ENCODE measurements at regions not wholly inside any gene's neighbourhood (a gene's known extent, or its start where the extent isn't known, plus 50 kb on each side); places are given as distances from the start of the nearest gene placed in this dataset.

DNA sequence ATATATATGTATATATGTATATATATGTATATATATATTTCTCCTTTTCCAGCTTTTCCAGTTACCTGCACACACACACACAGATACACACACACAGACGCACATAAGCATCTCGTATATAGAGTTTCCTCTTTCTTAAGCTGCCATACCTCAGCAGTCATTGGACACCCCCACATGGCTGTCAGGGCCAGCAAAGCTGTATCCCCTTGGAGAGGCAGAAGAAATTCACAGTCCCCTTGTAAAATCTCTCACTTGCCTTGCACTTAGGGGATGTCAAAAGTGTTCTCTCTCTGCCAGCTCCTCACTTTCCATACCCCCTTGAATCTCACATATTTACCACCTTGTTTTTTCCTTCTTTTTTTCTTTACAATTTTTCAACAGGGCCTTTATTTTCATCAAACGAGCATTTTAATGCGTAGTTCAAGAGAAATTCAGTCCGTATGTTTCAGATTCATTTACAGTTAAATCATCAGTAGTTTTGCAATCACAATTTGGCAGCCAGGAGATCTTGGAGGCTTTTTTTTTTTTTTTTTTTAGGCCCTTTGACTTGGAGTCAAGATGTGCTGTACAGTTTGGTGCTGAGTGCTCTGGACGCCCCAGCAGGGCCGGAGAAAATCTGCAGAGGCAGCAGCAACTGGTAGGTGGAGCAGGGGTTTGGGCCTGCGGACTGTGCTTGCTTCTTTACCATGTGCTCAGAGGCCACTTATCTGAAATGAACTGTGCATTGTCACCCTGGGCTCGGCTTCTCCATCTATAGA, 244.9 kb upstream of the KLF4 start:
- DNase-seq = peak; percentile 93

- no peak for DNase-seq
These were observed 243.9 kb upstream of the KLF4 start for GRCh38 chr9:107733523-107733894.

DNA sequence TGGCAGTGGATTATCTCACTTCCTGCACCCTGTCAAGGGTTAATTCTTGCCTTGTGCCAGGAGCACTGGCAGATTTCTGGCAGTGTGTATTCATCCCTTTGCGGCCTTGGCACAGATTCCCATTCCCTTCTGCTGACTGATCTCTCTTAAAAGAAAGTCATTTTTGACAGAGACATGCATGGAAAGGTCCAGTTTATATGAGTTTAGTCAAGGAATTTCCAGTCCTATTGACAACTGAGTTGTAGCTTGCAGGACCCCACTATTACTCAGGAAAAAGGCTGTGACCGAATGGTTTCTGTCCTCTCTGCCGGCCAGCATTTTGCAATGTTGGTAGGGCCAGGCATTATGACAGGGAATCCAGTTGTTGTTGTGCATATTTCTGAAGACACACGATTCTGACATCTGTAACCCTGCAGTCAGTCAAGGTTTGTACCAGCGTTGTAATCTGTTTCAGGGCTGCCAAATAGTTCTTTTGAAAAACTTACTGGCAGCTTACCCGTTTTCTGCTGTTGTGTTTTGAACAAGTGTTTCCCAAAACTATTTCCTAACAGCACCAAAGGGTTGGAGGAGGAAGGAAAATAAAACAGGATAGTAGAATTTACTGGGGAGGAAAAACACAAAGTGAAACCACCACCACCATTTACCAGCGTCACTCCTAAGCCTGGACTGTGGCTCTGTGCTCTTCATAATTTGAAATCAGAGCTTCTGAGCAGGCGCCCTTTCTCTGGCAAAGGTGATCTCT, 243.4 kb upstream of the KLF4 start:
- peak; percentile 69 for DNase-seq

DNA sequence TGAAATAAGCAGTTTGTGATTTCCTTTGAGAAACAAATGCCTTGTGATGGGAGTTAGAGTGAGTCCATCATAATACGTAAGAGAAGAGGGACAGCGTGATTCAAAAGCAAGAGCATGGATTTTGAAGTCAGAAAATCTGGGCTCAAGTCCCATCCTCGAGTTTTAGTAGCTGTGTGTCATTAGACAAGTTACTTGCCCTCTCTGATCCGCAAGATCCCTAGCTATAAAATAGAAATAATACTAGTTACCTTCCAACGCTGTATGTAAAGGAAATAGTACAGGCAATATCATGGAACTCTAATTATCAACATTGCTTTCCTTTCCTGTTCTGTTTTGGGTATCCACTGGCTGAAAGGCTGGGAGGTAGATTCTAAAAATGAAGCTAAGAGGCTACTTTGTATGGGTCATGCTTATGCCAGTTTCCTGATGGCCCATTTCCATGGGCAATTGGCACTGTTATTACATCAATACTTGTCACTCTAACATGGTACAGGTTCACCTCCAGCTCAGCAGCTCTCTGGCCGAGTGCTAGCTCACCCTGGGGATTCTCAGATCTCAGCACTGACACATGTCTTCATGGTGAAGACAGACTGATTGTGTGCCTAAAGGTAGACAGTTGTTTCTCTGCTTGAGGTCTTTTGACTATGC, 241.7 kb upstream of the KLF4 start:
- DNase-seq = no peak

DNA sequence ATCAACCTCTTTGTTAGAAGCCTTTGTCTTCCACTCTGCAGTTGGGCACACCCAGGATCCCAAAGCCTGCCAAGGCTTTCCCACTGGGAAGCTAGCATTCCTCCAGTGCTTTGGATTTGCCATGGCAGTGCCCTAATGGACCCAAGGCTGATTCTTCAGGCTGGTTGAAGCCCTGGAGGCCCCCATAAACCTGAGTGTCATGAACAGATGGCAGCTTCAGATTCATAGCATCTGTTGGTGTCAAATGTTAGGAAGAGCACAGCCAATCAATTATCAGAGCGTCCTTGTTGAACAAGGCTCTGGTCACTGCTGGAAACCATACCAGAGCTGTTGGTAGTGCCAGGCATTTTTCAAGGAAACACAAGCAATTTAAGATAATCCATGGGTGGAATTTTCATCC, 241.1 kb upstream of the KLF4 start:
- DNase-seq = no peak

- DNase-seq = no peak
These were observed 237.7 kb upstream of the KLF4 start for GRCh38 chr9:107727086-107727780.

DNA sequence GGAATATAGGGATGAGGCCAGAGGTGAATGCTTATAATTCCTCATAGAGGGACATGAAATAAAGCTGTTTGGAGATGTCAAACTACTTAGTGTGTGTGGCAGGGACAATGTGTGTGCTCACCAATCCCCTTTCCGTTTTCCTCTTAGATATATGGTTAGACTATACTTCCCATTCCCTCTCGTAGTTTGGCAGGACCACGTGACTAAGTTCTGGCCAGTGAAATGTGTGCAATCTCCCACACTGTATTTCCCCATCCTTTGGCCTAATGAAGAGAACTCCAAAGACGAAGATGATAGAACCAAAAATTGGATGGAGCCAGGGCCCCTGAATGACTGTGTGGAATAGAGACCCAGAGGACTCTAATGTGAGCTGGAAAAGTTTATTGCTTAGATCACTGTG, 233.4 kb upstream of the KLF4 start:
- no peak for DNase-seq

- no peak for DNase-seq
These were observed 232.2 kb upstream of the KLF4 start for GRCh38 chr9:107721705-107722245.

DNA sequence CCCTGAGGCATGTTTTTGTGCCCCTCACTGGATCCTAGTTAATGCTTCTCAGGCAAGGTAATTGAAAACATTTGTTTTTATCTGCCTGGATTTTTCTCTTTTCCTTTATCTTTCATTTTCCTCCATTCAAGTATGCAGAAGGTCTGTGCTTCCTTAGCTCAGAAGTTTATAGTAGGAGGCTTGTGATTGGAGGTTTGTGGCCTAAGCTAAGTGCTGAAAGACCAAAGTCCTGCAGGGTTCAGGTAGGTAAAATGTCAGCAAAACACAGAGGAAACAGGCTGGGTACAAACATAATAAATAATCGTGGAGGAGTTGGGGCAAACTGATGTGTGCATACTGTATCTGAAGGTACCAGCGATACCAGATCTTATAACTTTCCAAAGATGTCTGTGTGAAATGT, 230.9 kb upstream of the KLF4 start:
- DNase-seq = no peak

DNA sequence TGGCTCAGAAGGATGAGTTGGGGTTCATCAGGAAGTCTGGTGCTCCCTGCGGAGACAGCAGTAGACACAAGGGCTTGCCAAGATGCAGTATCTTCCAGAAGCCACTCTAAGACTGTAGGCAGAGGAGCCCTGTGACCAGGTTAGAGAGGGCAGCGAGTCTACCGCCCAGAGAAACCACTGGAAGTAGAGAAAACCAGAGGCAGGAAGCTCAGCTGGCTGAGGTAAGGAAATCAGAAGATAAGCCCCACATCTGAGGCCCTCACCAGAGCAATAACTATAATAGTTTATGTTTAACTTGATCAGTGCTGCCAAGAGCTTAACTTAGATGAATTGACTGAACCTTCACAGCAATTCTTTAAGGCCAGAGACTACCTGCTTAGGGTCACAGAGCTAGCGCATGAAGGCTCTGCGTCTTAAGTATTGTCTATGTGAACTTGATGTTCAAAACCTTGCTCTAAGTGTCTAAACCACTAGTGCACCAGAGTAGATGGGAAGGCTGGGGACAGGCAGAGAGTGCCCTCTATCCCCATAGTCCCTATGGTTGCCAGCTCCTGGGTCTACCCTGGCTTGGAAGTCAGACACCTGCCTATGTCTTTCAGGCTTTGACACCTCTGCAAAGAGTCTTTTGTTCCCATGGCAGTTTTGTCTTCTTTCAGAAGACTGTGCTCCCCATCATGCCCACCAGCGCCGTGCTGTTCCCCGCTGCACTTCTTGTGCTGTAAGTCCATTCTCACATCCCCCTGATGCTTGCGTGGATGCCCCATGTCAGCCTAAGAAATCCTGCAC, 228.2 kb upstream of the KLF4 start:
- no peak for DNase-seq

GRCh38 chr9:107715740-107716139, 226.2 kb upstream of the KLF4 start:
- DNase-seq = no peak

GRCh38 chr9:107713470-107713869, 223.9 kb upstream of the KLF4 start:
- DNase-seq = no peak

DNA sequence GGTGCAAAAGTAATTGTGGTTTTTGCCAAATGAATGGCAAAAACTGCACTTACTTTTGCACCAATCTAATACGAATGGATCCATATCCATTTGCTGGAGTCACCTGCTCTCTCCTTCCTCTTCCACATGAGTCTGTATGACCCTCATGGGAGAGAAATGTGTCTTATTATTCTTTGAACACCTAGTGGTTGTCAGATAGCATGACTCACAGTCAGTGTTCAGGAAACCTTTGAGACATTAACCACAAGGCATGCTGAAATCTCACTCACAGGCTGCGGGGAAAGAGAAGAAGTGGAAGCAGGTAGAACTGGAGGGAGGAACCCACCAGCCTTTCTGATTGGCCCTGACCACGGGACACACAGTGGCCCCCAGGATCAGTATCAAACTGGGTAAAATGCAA, 222.8 kb upstream of the KLF4 start:
- DNase-seq = peak; percentile 64

GRCh38 chr9:107711542-107711941, 222.0 kb upstream of the KLF4 start:
- DNase-seq = peak; percentile 93

DNA sequence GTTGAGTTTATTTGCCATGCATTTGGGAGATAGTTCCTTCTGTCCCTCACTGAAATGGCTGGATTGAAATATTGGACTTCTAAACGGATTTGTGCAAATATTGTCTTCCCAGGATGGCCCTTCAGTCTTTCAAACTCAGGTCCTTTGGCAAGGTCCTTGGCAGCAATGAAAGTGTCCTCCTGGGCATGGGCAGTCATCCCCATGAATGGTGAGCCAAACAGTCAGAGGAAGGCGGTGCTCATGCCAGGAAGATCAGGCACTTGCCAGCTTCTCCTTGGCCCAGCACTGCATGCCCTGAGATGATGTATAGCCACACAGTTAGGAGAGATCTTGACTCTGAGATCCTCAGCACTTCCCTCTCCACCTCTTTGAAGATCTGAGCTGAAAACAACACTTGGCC, 221.4 kb upstream of the KLF4 start:
- no peak for DNase-seq

DNA sequence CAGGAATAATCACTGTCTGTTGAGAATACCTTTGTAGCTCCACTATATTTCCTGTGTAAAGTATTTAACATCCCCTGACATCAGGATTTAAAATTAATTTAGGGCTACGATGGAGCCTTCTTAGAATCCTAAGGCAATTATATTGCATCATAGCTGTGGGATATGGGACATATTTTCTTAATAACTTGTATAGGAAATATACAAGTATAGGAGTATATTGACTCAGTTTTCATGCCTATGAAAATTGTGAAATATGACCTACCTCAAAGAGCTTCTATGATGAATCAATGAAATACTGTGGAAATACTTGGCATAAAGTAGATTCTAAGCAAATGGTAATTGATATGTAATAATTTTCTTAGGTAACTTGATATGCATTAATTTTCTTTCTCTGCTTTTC, 221.0 kb upstream of the KLF4 start:
- DNase-seq = peak; percentile 58

GRCh38 chr9:107708791-107709190, 219.2 kb upstream of the KLF4 start:
- no peak for DNase-seq

DNA sequence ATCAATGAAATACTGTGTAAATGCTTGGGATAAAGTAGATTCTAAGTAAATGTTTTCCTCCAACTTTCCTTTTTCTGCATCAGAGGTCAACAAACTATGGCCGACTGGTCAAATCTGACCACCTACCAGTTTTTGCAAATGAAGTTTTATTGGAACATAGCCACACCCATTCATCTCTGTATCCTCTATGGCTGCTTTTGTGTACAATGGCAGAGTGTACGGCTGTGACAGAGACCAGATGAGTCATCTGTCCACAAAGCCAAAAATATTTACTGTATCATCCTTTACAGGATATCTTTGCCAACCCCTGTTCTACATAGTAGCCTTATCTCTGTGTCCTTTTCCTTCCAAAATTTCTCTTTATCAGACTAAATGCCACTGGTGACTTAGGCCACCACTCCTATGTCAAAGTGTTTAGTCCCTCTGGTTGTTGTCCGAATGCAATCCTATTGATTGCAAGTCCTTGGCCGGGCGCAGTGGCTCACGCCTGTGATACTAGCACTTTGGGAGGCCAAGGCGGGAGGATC, 218.4 kb upstream of the KLF4 start:
- DNase-seq = peak; percentile 54

DNA sequence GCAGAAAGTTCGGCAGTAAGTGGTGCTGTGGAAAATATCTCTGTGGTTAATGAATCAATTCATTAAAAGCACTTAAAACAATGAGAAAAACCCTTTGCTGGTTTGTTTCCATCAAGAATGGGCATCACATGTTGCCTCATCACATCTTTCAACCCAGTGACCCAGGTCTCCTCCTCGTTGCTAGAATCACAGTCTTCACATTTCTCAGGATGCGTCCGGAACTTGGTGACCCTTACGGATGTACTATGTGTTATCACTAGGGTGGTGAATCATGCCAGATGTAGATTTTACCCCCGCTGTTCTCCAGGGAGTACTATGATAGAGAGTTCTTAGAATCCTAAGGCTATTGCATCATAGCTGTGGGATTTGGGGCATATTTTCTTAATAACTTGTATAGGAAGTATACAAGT, 217.9 kb upstream of the KLF4 start:
- DNase-seq = peak; percentile 93

DNA sequence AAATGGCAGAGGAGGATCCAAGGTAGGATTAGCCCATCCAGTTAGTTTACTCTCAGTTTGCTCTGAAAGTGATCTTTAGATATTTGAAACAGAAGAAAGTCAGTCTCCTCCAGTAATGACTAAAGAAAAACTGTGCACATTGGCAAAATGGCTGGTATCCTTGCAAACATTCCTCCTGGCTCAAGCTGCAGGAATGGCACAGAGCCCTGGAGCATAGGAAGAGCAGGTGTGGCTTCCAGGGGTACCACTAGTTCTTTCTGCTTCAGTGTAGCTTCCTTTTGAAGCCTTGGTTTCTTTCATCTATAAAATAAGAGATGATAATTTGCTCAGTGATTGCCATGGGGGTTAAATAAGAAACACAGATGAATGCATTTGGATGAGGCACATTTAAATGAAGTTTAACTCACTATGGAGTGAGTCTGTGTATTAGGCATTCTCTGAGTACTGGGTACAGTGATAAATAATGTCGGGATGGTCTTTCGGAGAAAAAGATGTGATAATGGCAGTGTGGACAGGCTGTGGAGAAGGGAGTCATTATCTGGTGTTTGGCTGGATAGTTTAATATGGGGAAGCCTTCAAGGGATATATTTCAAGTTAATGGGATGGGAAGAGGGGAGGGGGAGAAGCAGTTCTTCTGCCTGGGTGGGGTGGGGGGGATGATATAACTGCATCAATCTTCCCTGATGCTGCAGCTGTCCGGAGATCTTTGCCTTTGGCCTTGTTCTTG, 217.3 kb upstream of the KLF4 start:
- DNase-seq = no peak

GRCh38 chr9:107705521-107705920, 216.0 kb upstream of the KLF4 start:
- no peak for DNase-seq
